ENCODE measurements at regions not wholly inside any gene's neighbourhood (a gene's known extent, or its start where the extent isn't known, plus 50 kb on each side); places are given as distances from the start of the nearest gene placed in this dataset.
A peak's percentile ranks its signal among the peaks of the same experiment; 100 is the strongest.
"Not testable (repeated sequence)": the region's sequence is repeated elsewhere in the genome, so short reads cannot be mapped to it uniquely, and the experiment has no call there.

GRCh38 chr7:98730326-98730725 lies 113.2 kb downstream of the NPTX2 start:
- no peak for DNase-seq (ENCODE audit: insufficient read length)
- no peak for FAIRE-seq
- TF ChIP-seq POLR2AphosphoS5 (IDR thresholded peaks at IDR 0.05; ENCODE audit: low read depth, low read length), result no peak
- no peak for TF ChIP-seq POLR2A (IDR thresholded peaks at IDR 0.05; ENCODE audit: low read depth, low read length)
- TF ChIP-seq TAF1 (IDR thresholded peaks at IDR 0.05; ENCODE audit: borderline replicate concordance, low read depth, low read length), result no peak

- FAIRE-seq, result no peak
- TF ChIP-seq POLR2AphosphoS5 (IDR thresholded peaks at IDR 0.05; ENCODE audit: low read depth, low read length) (no peak), TAF1 (IDR thresholded peaks at IDR 0.05; ENCODE audit: borderline replicate concordance, low read depth, low read length) (no peak), POLR2A (IDR thresholded peaks at IDR 0.05; ENCODE audit: low read depth, low read length) (no peak)
- no peak for DNase-seq (ENCODE audit: insufficient read length)
Measured at GRCh38 chr7:98731651-98732050, 114.6 kb downstream of the NPTX2 start.

GRCh38 chr7:98733036-98733435 lies 116.0 kb downstream of the NPTX2 start:
- TF ChIP-seq TAF1 (IDR thresholded peaks at IDR 0.05; ENCODE audit: borderline replicate concordance, low read depth, low read length), result no peak
- TF ChIP-seq POLR2AphosphoS5 (IDR thresholded peaks at IDR 0.05; ENCODE audit: low read depth, low read length), result no peak
- no peak for TF ChIP-seq POLR2A (IDR thresholded peaks at IDR 0.05; ENCODE audit: low read depth, low read length)
- DNase-seq (ENCODE audit: insufficient read length) (peak; percentile 59), FAIRE-seq (peak; percentile 78)

- DNase-seq (ENCODE audit: insufficient read length), result no peak
- TF ChIP-seq TAF1 (IDR thresholded peaks at IDR 0.05; ENCODE audit: borderline replicate concordance, low read depth, low read length), result no peak
- no peak for TF ChIP-seq POLR2AphosphoS5 (IDR thresholded peaks at IDR 0.05; ENCODE audit: low read depth, low read length)
- TF ChIP-seq POLR2A (IDR thresholded peaks at IDR 0.05; ENCODE audit: low read depth, low read length), result no peak
- no peak for FAIRE-seq
Measured at GRCh38 chr7:98735801-98736200, 118.7 kb downstream of the NPTX2 start.

- DNase-seq (ENCODE audit: insufficient read length); FAIRE-seq: not testable (repeated sequence)
Measured at GRCh38 chr7:98736461-98736860, 119.4 kb downstream of the NPTX2 start.

GRCh38 chr7:98737176-98737575 lies 120.1 kb downstream of the NPTX2 start:
- no peak for DNase-seq (ENCODE audit: insufficient read length)
- TF ChIP-seq TAF1 (IDR thresholded peaks at IDR 0.05; ENCODE audit: borderline replicate concordance, low read depth, low read length) (no peak), POLR2A (IDR thresholded peaks at IDR 0.05; ENCODE audit: low read depth, low read length) (no peak), POLR2AphosphoS5 (IDR thresholded peaks at IDR 0.05; ENCODE audit: low read depth, low read length) (no peak)

GRCh38 chr7:98740643-98741042 lies 123.6 kb downstream of the NPTX2 start:
- no peak for FAIRE-seq
- TF ChIP-seq POLR2AphosphoS5 (IDR thresholded peaks at IDR 0.05; ENCODE audit: low read depth, low read length), result no peak
- no peak for TF ChIP-seq TAF1 (IDR thresholded peaks at IDR 0.05; ENCODE audit: borderline replicate concordance, low read depth, low read length)
- TF ChIP-seq POLR2A (IDR thresholded peaks at IDR 0.05; ENCODE audit: low read depth, low read length), result no peak

More at GRCh38 chr7:98737176-98737575, 120.1 kb downstream of the NPTX2 start:
- FAIRE-seq, result no peak

GRCh38 chr7:98745722-98746318 lies 124.0 kb downstream of the TMEM130 start:
- TF ChIP-seq TAF1 (IDR thresholded peaks at IDR 0.05; ENCODE audit: borderline replicate concordance, low read depth, low read length) (no peak), POLR2A (IDR thresholded peaks at IDR 0.05; ENCODE audit: low read depth, low read length) (no peak)
- FAIRE-seq, result peak; percentile 70
- peak; percentile 55 for DNase-seq (ENCODE audit: insufficient read length)

More at GRCh38 chr7:98740643-98741042, 123.6 kb downstream of the NPTX2 start:
- no peak for DNase-seq (ENCODE audit: insufficient read length)

- DNase-seq (ENCODE audit: insufficient read length), result no peak
- no peak for FAIRE-seq
- TF ChIP-seq TAF1 (IDR thresholded peaks at IDR 0.05; ENCODE audit: borderline replicate concordance, low read depth, low read length) (no peak), POLR2A (IDR thresholded peaks at IDR 0.05; ENCODE audit: low read depth, low read length) (no peak), POLR2AphosphoS5 (IDR thresholded peaks at IDR 0.05; ENCODE audit: low read depth, low read length) (no peak)
Measured at GRCh38 chr7:98748090-98748489, 121.7 kb downstream of the TMEM130 start.

- FAIRE-seq, result no peak
- no peak for DNase-seq (ENCODE audit: insufficient read length)
- TF ChIP-seq POLR2A (IDR thresholded peaks at IDR 0.05; ENCODE audit: low read depth, low read length), result no peak
- no peak for TF ChIP-seq TAF1 (IDR thresholded peaks at IDR 0.05; ENCODE audit: borderline replicate concordance, low read depth, low read length)
- no peak for TF ChIP-seq POLR2AphosphoS5 (IDR thresholded peaks at IDR 0.05; ENCODE audit: low read depth, low read length)
Measured at GRCh38 chr7:98753176-98753575, 116.6 kb downstream of the TMEM130 start.

- no peak for DNase-seq (ENCODE audit: insufficient read length)
- TF ChIP-seq TAF1 (IDR thresholded peaks at IDR 0.05; ENCODE audit: borderline replicate concordance, low read depth, low read length) (no peak), POLR2A (IDR thresholded peaks at IDR 0.05; ENCODE audit: low read depth, low read length) (no peak), POLR2AphosphoS5 (IDR thresholded peaks at IDR 0.05; ENCODE audit: low read depth, low read length) (no peak)
- no peak for FAIRE-seq
Measured at GRCh38 chr7:98753989-98754479, 115.8 kb downstream of the TMEM130 start.

GRCh38 chr7:98755138-98755898 lies 114.5 kb downstream of the TMEM130 start:
- TF ChIP-seq TAF1 (IDR thresholded peaks at IDR 0.05; ENCODE audit: borderline replicate concordance, low read depth, low read length), result no peak
- DNase-seq (ENCODE audit: insufficient read length) (no peak), FAIRE-seq (no peak)
